Heart right ventricle (tissue), 16 donors: ENCODE measurements at regions not wholly inside any gene's neighbourhood (a gene's known extent, or its start where the extent isn't known, plus 50 kb on each side); places are given as distances from the start of the nearest gene placed in this dataset.

ENCODE experiments used
- ATAC-seq, 8 donors: fragments of 200-7000 bp; cut with Tn5 transposase; one replicate each; pipeline ENCODE4 v1.9.1; 2020; ENCODE audit warnings: mild to moderate bottlenecking in 8 of 8, moderate library complexity in 8 of 8, moderate number of reproducible peaks in 1 of 8
- DNase-seq, 2 donors: peaks; one replicate each; pipeline ENCODE4 v3.0.0-alpha.2; 2020
- H3K27ac ChIP-seq, 10 donors: fragments of 200-600 bp; sonication (generic) in 2 of 10; one replicate each; pipeline versions ENCODE4 v1.5.0 to v1.8.0; 2020 to 2022; ENCODE audit warnings: mild to moderate bottlenecking in 3 of 10
- H3K27me3 ChIP-seq, 7 donors: fragments of 200-600 bp; one replicate each; pipeline ENCODE4 v1.8.0; 2021 to 2022; ENCODE audit warnings: mild to moderate bottlenecking in 2 of 7
- H3K36me3 ChIP-seq, 9 donors: fragments of 200-600 bp; sonication (generic) in 1 of 9; one replicate each; pipeline versions ENCODE4 v1.5.0 to v1.8.0; 2020 to 2022; ENCODE audit warnings: mild to moderate bottlenecking in 2 of 9
- H3K4me1 ChIP-seq, 9 donors: fragments of 200-600 bp; sonication (generic) in 1 of 9; one replicate each; pipeline versions ENCODE4 v1.5.0 to v1.8.0; 2020 to 2022; ENCODE audit warnings: mild to moderate bottlenecking in 4 of 9
- H3K4me3 ChIP-seq, 10 donors: fragments of 200-600 bp; sonication (generic) in 2 of 10; one replicate each; pipeline versions ENCODE4 v1.5.0 to v1.8.0; 2020 to 2022; ENCODE audit warnings: mild to moderate bottlenecking in 7 of 10, moderate library complexity in 2 of 10
- H3K9me3 ChIP-seq, 11 donors: fragments of 200-600 bp in 10 of 11; sonication (generic) in 2 of 11; one replicate each; pipeline versions ENCODE4 v1.5.0 to v1.8.0; 2013 to 2022; ENCODE audit warnings: mild to moderate bottlenecking in 2 of 11, control low read depth in 1 of 11, moderate library complexity in 1 of 11
- CTCF ChIP-seq, 9 donors: fragments of 200-600 bp; sonication (generic) in 2 of 9; IDR thresholded peaks; one replicate each; pipeline versions ENCODE4 v1.5.0 to v1.8.0; 2021 to 2022; ENCODE audit warnings: antibody characterized with exemption in 9 of 9, mild to moderate bottlenecking in 5 of 9, moderate library complexity in 1 of 9
- WGBS, 2 donors: extraction: QIAGEN DNeasy Blood & Tissue Kit; methylation state at CpG; one replicate each; pipeline ENCODE4 v1.1.7; 2013; ENCODE audit warnings: inconsistent platforms in 1 of 2; 5-methylcytosine and 5-hydroxymethylcytosine counted together
- intact Hi-C, 10 donors: fragments of 100-400 bp; cut with DNase I; formaldehyde crosslinking; loops; one replicate each; pipeline versions ENCODE4 v1.11.1 to v1.14.2; 2022
- donor health status: Arrhythmogenic right ventricular cardiomyopathy.
- donor health status: ischemic (EF 13 %, LVEDD 7.1; RV severe dilation, severe dysfunction).
- donor health status: healthy with polysubstance abuse.
- donor health status: DM: no; HTN: yes; CAD: no.
- donor health status: DM: no; HTN: no; CAD: no.
- donor health status: ischemic (EF 25% LVEDD 6.9; RV normal size, moderate dysfunction).
- donor health status: ischemic (EF 25% LVEDD 5.7; RV mildly dilated, moderate dysfunction).
- donor health status: healthy.
- donor health status: DM: yes; HTN: yes; CAD: no.
- donor health status: Ischemic cardiomyopathy.
- donor health status: ischemic (EF 35%, LVEDD 5.7; RV mildly dilated, moderate dysfunction).
- donor health status: nonischemic (EF 11% LVEDD 7.7; RV severe dilation, severe dysfunction).
- donor health status: DM: yes; HTN: yes; CAD: no.
- donor health status: PGD.
- donor health status: ischemic (EF 29% LVEDD 5.4; RV normal size, mild dysfunction).
- donor health status: nonischemic (EF 23%, LVEDD 6.1; RV moderate dilation, normal function).

DNA sequence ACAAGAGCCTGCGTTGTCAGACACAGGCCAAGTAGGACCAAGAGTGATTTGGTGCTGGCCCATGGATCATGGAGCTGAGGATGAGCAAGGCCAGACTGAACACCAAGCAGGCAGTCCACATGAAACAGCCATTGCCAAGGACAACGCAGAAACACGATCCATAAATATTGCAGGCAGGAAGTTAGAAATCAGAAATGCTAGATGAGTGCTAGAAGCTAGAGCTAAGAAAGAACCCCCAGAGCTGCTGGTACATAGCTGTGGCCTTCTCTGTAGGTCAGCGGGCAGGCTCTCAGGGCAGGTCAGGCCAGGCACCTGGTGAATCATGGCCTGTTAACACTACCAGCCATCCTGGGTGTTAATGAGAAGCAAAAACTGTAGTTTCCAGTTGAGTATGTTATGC, 119.7 kb downstream of the ALDH8A1 start:
- H3K27ac ChIP-seq: no peak overlapping the region
- intact Hi-C loops: no loop called here
- no peak for TF ChIP-seq CTCF (IDR thresholded peaks at IDR 0.05)
- H3K4me3 ChIP-seq: no peak overlapping the region
- no peak for DNase-seq
- H3K4me1 ChIP-seq: peaks cover 0 to 11% (median 6%) of the 10 kb centered on the region in 9 donors
- no peak for ATAC-seq
- H3K27me3 ChIP-seq: no peaks in the 10 kb centered on the region
- WGBS, 2 donors: 73 to 86% methylated on average over 4 of the region's 4 CpGs
- H3K9me3 ChIP-seq: peaks cover 0 to 4% (median 0%) of the 10 kb centered on the region in 11 donors
- no peaks in the 10 kb centered on the region for H3K36me3 ChIP-seq

- no peak overlapping the region for H3K27ac ChIP-seq
- no peaks in the 10 kb centered on the region for H3K36me3 ChIP-seq
- H3K4me1 ChIP-seq: peaks cover 0 to 11% (median 6%) of the 10 kb centered on the region in 9 donors
- no peak for TF ChIP-seq CTCF (IDR thresholded peaks at IDR 0.05)
- intact Hi-C loops: loop anchor here in 4 of 10 donors (5.0 to 10.0 kb wide), 4 partner anchors 56 to 656 kb away; no protein-coding TSS in a partner anchor
- peaks cover 0 to 6% (median 0%) of the 10 kb centered on the region in 11 donors for H3K9me3 ChIP-seq
- DNase-seq (no peak), ATAC-seq (no peak)
- H3K27me3 ChIP-seq: no peaks in the 10 kb centered on the region
- WGBS, 2 donors: 82 to 92% methylated on average over 5 of the region's 5 CpGs
- no peak overlapping the region for H3K4me3 ChIP-seq
Observed at GRCh38 chr6:134828641-134829040, 121.3 kb downstream of the ALDH8A1 start.

DNA sequence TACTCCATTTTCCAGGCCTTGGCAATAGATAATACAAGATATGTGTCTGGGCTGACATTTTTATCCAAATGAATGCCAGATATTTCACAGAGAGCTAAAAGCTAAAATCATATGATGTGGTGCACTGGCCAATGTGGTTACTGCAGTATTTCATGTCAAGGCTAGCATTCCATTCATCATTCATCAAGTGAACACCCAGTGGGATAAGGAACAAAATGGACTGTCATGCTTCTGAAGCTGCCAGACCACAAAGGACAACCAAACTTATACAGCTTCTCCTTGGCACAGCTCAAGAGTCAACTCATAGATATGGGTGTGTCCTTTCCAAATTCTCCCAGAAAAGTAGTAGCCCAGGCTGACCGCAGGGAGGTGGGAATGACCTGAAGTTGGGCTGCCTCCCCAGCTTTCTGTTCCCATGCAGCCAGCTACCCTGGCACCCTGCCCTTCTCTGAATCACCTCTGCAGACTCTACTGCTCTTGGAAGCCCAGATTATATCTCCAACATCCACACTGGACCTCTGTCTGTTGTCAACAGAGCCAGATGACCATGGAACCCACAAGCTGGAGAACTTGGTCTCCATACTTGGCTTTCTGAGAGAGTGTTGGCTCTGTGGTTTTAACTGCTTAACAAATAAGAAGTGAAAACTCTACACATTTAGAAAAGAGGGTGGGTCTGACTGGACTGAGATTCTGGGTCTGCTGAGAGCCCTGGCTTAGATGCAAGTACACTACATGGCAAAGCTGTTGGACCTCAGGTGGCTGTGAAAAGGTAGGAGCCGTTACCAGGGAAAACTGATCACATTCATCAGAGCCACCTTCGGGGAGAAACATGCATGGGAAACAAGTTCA, 122.8 kb downstream of the ALDH8A1 start:
- peak in 2 of 9 donors; percentile 7 to 8 for TF ChIP-seq CTCF (IDR thresholded peaks at IDR 0.05)
- Histone ChIP-seq H3K36me3 (no peaks in the 10 kb centered on the region), H3K27ac (peak overlapping the region in 3 of 10 donors; percentile 9 to 44 (median 17)), H3K27me3 (no peaks in the 10 kb centered on the region), H3K4me3 (no peak overlapping the region), H3K9me3 (peaks cover 0 to 6% (median 0%) of the 10 kb centered on the region in 11 donors), H3K4me1 (peaks cover 0 to 20% (median 12%) of the 10 kb centered on the region in 9 donors)
- DNase-seq (peak; percentile 51 to 67), ATAC-seq (peak; percentile 52 to 83 (median 74))
- 83 to 91% methylated on average over 3 of the region's 3 CpGs for WGBS, 2 donors
- intact Hi-C loops: loop anchor here in 4 of 10 donors (5.0 to 10.0 kb wide), 4 partner anchors 58 to 655 kb away; no protein-coding TSS in a partner anchor

DNA sequence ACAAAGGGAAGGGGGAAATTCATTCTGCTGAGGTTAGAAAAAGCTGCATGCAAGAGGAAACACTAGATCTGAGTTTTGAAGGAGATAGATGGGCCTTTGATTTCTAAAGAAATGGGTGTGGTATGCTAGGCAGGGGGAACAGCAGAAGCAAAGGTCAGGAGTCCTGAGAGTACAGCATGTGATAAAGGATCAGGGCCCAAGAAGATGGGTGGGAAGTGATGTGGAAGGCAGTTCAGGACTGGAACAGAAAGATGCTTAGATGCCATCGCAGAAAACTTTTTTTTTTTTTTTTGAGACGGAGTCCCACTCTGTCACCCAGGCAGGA, 126.2 kb downstream of the ALDH8A1 start:
- Histone ChIP-seq H3K27ac (no peak overlapping the region), H3K4me3 (no peak overlapping the region), H3K36me3 (no peaks in the 10 kb centered on the region), H3K27me3 (no peaks in the 10 kb centered on the region), H3K9me3 (peaks cover 0 to 6% (median 0%) of the 10 kb centered on the region in 11 donors), H3K4me1 (peaks cover 0 to 25% (median 12%) of the 10 kb centered on the region in 9 donors)
- 92 to 100% methylated on average over 2 of the region's 2 CpGs for WGBS, 2 donors
- DNase-seq (no peak), ATAC-seq (no peak)
- intact Hi-C loops: loop anchor here (1.0 to 10.0 kb wide), 13 partner anchors 59 to 667 kb away; no protein-coding TSS in a partner anchor
- no peak for TF ChIP-seq CTCF (IDR thresholded peaks at IDR 0.05)
